ENCODE measurements at regions not wholly inside any gene's neighbourhood (a gene's known extent, or its start where the extent isn't known, plus 50 kb on each side); places are given as distances from the start of the nearest gene placed in this dataset.

DNA sequence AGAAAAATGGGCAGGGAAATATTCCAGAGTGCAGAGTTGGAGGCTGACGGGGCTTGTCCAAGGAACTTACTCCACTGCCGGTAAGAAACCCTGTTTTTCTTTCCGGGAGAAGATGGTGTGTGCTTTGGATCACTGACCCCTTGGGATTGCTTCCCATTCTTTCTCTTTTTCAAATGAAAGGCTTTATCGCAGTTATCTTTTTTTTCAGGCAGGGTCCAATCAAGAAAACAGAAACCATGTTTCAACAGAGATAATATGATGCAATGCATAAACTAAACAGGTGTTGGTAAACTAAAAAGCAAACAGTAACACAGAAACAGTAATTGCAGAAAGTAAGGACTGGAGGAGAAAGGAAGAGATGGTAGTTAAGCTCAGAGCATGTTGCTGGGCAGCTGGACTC, 145.1 kb downstream of the LYPLAL1 start:
- no peaks in the 10 kb centered on the region for H3K36me3 ChIP-seq (ENCODE audit: control insufficient read depth, insufficient read depth, low read length)
- TF ChIP-seq CTCF (IDR thresholded peaks at IDR 0.05; ENCODE audit: insufficient read depth, low read depth, low read length): no peak
- no peak for DNase-seq (ENCODE audit: low read depth)
- H3K4me3 ChIP-seq (ENCODE audit: low read depth, low read length): no peak overlapping the region
- peaks cover 12% of the 10 kb centered on the region for H3K27me3 ChIP-seq (ENCODE audit: control insufficient read depth, insufficient read depth, low read length)
- POLR2A ChIA-PET: no interaction called here
- CTCF ChIA-PET: interaction anchor here (1.3 kb wide), 1 partner anchor 637 kb away, joined by 4 read pairs; no protein-coding TSS in a partner anchor

DNA sequence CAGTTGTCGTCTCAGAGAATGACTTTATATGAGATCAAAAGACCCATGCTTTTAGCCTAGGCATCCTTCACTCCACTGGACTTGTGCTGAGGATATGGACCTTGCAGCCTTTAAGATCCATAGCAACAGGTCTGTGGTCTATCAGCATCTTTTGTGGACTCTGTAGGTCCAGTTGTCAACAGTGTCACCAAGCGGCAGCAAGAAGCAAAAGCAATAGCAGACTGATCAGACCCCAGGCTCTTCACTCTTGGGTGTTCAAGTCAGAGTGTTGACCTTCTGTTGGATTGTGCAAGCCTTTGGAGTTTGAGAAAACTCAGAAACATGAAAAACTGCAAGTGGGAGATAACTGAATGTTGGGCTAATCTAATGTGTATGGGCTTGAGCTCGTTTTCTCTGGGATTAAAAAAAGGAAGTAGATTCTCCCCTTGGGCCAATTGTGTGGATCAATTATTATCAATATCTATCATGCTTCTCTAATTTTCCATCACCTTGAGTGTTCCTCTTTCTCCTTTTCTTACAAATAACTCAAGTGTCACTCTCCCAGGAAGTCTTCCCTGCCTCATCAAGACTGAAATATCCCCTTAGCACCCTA, 144.2 kb downstream of the LYPLAL1 start:
- ChIA-PET CTCF (interaction anchor here (0.7 to 1.0 kb wide), 2 partner anchors 16 to 22 kb away, joined by 3 to 4 read pairs; no protein-coding TSS in a partner anchor), POLR2A (no interaction called here)
- Histone ChIP-seq H3K27me3 (ENCODE audit: control insufficient read depth, insufficient read depth, low read length) (peaks cover 9% of the 10 kb centered on the region), H3K36me3 (ENCODE audit: control insufficient read depth, insufficient read depth, low read length) (no peaks in the 10 kb centered on the region), H3K4me3 (ENCODE audit: low read depth, low read length) (no peak overlapping the region)
- DNase-seq (ENCODE audit: low read depth): no peak
- TF ChIP-seq CTCF (IDR thresholded peaks at IDR 0.05; ENCODE audit: insufficient read depth, low read depth, low read length): peak; percentile 20; the same call in 1 of the 2 replicates

- TF ChIP-seq CTCF (IDR thresholded peaks at IDR 0.05; ENCODE audit: insufficient read depth, low read depth, low read length): no peak
- H3K27me3 ChIP-seq (ENCODE audit: control insufficient read depth, insufficient read depth, low read length): peaks cover 11% of the 10 kb centered on the region
- DNase-seq (ENCODE audit: low read depth): no peak
- POLR2A ChIA-PET: no interaction called here
- H3K36me3 ChIP-seq (ENCODE audit: control insufficient read depth, insufficient read depth, low read length): no peaks in the 10 kb centered on the region
- H3K4me3 ChIP-seq (ENCODE audit: low read depth, low read length): no peak overlapping the region
- CTCF ChIA-PET: no interaction called here
Observed at GRCh38 chr1:219316066-219316465, 142.4 kb downstream of the LYPLAL1 start.

- ChIA-PET CTCF (no interaction called here), POLR2A (no interaction called here)
- H3K27me3 ChIP-seq (ENCODE audit: control insufficient read depth, insufficient read depth, low read length): peaks cover 5% of the 10 kb centered on the region
- no peak for DNase-seq (ENCODE audit: low read depth)
- H3K4me3 ChIP-seq (ENCODE audit: low read depth, low read length): no peak overlapping the region
- no peaks in the 10 kb centered on the region for H3K36me3 ChIP-seq (ENCODE audit: control insufficient read depth, insufficient read depth, low read length)
- TF ChIP-seq CTCF (IDR thresholded peaks at IDR 0.05; ENCODE audit: insufficient read depth, low read depth, low read length): no peak
Observed at GRCh38 chr1:219313961-219314360, 140.3 kb downstream of the LYPLAL1 start.

DNA sequence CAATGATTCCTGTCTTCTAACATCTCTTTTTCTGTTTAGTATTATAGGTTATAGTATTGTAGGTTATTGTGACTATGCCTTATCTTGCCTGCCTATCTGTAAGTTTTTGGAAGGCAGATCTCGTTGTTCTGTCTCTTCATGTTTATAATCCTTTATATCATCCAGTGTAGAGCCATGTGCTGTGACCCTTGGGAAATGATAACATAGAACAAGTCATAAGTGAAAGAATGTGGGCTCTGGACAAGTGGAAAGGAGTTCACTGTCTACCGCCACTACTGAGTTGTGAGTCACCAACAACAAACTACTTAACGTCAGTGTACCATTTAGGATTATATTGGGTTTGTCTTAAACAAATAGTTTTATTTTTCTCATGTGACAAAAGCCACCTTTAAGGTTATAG, 139.3 kb downstream of the LYPLAL1 start:
- H3K4me3 ChIP-seq (ENCODE audit: low read depth, low read length): no peak overlapping the region
- DNase-seq (ENCODE audit: low read depth): no peak
- TF ChIP-seq CTCF (IDR thresholded peaks at IDR 0.05; ENCODE audit: insufficient read depth, low read depth, low read length): no peak
- peaks cover 4% of the 10 kb centered on the region for H3K27me3 ChIP-seq (ENCODE audit: control insufficient read depth, insufficient read depth, low read length)
- POLR2A ChIA-PET: no interaction called here
- CTCF ChIA-PET: interaction anchor here (0.6 kb wide), 1 partner anchor 20 kb away, joined by 3 read pairs; no protein-coding TSS in a partner anchor
- no peaks in the 10 kb centered on the region for H3K36me3 ChIP-seq (ENCODE audit: control insufficient read depth, insufficient read depth, low read length)

Data from BJ (cell line).